Ectodermal cell (in vitro differentiated cells): ENCODE measurements at regions not wholly inside any gene's neighbourhood (a gene's known extent, or its start where the extent isn't known, plus 50 kb on each side); places are given as distances from the start of the nearest gene placed in this dataset.
"Not testable (repeated sequence)": the region's sequence is repeated elsewhere in the genome, so short reads cannot be mapped to it uniquely, and the experiment has no call there.

Experiments
- H3K27ac ChIP-seq: 2 replicates; pipeline ENCODE4 v1.7.0; 2013; ENCODE audit warnings: mild to moderate bottlenecking, low read depth, low read length; ENCODE audit not compliant: insufficient read depth, poor library complexity, severe bottlenecking
- H3K27me3 ChIP-seq: 2 replicates; pipeline ENCODE4 v1.7.0; 2013; ENCODE audit warnings: mild to moderate bottlenecking, low read length; ENCODE audit not compliant: insufficient read depth, control insufficient read depth, poor library complexity, severe bottlenecking
- H3K36me3 ChIP-seq: one replicate; pipeline ENCODE4 v1.7.0; 2013; ENCODE audit warnings: low read length; ENCODE audit not compliant: control insufficient read depth, insufficient read depth
- H3K4me1 ChIP-seq: one replicate; pipeline ENCODE4 v1.7.0; 2013; ENCODE audit warnings: low read length; ENCODE audit not compliant: control insufficient read depth, insufficient read depth
- H3K4me3 ChIP-seq: 2 replicates; pipeline ENCODE4 v1.7.0; 2013; ENCODE audit warnings: low read depth, low read length, control low read depth; ENCODE audit not compliant: insufficient read depth
- H3K9me3 ChIP-seq: 2 replicates; pipeline ENCODE4 v1.7.0; 2013; ENCODE audit warnings: mild to moderate bottlenecking, low read length, moderate library complexity; ENCODE audit not compliant: control insufficient read depth
- whole genome bisulfite sequencing, 2 experiments: methylation state at CpG; one replicate each; pipeline ENCODE4 v1.1.7; 2013; ENCODE audit warnings: missing lambda C conversion rate in 2 of 2; 5-methylcytosine and 5-hydroxymethylcytosine counted together

- H3K4me3 ChIP-seq, result no peak overlapping the region
- H3K9me3 ChIP-seq, result no peaks in the 10 kb centered on the region
- no peaks in the 10 kb centered on the region for H3K36me3 ChIP-seq
- H3K4me1 ChIP-seq, result no peaks in the 10 kb centered on the region
- H3K27ac ChIP-seq, result no peak overlapping the region
- H3K27me3 ChIP-seq, result no peaks in the 10 kb centered on the region
- whole genome bisulfite sequencing, 2 experiments, result 92 to 95% methylated on average over 6 of the region's 6 CpGs
These were observed 692.5 kb upstream of the ZWINT start for GRCh38 chr10:57053530-57053929.

GRCh38 chr10:57049096-57049495 is 688.0 kb upstream of the ZWINT start:
- no peaks in the 10 kb centered on the region for H3K36me3 ChIP-seq
- WGBS, 2 experiments, result 93 to 100% methylated on average over 2 of the region's 2 CpGs
- H3K4me3 ChIP-seq, result no peak overlapping the region
- no peak overlapping the region for H3K27ac ChIP-seq
- no peaks in the 10 kb centered on the region for H3K9me3 ChIP-seq
- H3K27me3 ChIP-seq, result no peaks in the 10 kb centered on the region
- no peaks in the 10 kb centered on the region for H3K4me1 ChIP-seq

DNA sequence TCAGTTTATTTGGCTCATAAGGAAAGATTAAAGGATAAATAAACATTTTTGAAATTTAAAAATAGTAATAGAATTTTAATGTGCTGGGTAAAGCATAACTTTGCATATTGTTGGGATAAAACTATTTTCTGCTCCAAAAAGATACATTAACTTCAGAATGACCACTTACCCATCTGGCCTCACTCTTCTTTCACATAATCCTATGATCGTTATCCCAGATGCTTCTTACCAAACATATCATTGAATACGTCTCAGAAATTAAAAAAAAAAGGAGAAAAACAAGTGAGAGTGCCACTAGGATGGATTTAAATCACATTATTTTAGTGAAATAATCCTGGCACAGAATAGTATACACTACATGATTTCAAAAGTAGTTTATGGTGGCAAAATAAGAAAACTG is 677.5 kb upstream of the ZWINT start:
- H3K9me3 ChIP-seq, result no peaks in the 10 kb centered on the region
- H3K27me3 ChIP-seq, result no peaks in the 10 kb centered on the region
- H3K27ac ChIP-seq, result no peak overlapping the region
- WGBS, 2 experiments, result 83 to 95% methylated on average over 2 of the region's 2 CpGs
- no peaks in the 10 kb centered on the region for H3K4me1 ChIP-seq
- H3K36me3 ChIP-seq, result no peaks in the 10 kb centered on the region
- no peak overlapping the region for H3K4me3 ChIP-seq

- no peaks in the 10 kb centered on the region for H3K4me1 ChIP-seq
- WGBS, 2 experiments, result 92% methylated on average over 1 of the region's 2 CpGs; no CpG with 5 or more reads in 1 of the 2 experiments
These were observed 674.3 kb upstream of the ZWINT start for GRCh38 chr10:57035310-57035709.

DNA sequence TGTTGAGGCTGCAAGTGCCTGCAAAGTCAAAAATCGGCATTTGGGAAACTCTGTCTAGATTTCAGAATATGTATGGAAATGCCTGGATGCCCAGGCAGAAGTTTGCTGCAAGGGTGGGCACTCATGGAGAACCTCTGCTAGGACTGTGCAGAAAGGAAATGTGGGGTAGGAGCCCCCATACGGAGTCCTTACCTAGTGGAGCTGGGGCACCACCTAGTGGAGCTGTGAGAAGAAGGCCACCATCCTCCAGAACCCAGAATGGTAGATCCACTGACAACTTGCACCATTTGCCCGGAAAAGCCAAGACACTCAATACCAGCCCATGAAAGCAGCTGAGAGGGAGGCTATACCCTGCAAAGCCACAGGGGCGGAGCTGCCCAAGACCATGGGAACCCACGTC is 671.2 kb upstream of the ZWINT start:
- 89 to 94% methylated on average over 5 of the region's 5 CpGs for WGBS, 2 experiments
- not testable (repeated sequence) for H3K36me3 ChIP-seq, H3K27ac ChIP-seq, H3K4me3 ChIP-seq, H3K27me3 ChIP-seq, H3K9me3 ChIP-seq, H3K4me1 ChIP-seq

More at GRCh38 chr10:57035310-57035709, 674.3 kb upstream of the ZWINT start:
- H3K36me3 ChIP-seq, result no peaks in the 10 kb centered on the region
- H3K4me3 ChIP-seq, result no peak overlapping the region
- no peaks in the 10 kb centered on the region for H3K9me3 ChIP-seq
- no peaks in the 10 kb centered on the region for H3K27me3 ChIP-seq
- no peak overlapping the region for H3K27ac ChIP-seq

- H3K27me3 ChIP-seq, result no peaks in the 10 kb centered on the region
- no peaks in the 10 kb centered on the region for H3K9me3 ChIP-seq
- no peaks in the 10 kb centered on the region for H3K4me1 ChIP-seq
- H3K27ac ChIP-seq, result no peak overlapping the region
- no peak overlapping the region for H3K4me3 ChIP-seq
- WGBS, 2 experiments, result 90 to 93% methylated on average over 4 of the region's 4 CpGs
- H3K36me3 ChIP-seq, result no peaks in the 10 kb centered on the region
These were observed 670.3 kb upstream of the ZWINT start for GRCh38 chr10:57031346-57031745.

DNA sequence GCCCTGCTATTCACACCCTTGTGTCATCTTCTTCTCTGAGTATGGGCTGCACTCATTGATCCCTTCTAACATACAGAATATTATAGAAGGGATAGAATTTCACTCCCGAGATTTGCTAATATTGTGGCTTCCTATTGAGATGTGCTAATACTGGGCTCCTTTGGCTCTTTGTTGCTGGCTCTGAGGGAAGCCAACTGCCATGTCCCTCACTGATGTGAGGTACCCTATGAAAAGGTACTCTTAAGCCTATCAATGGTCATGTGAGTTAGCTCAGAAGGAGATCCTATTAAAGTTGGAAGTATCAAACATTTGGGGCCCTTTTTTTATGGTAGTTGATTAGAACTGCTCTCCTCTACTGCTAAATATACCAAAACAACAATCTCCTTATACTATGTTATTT is 665.2 kb upstream of the ZWINT start:
- Histone ChIP-seq H3K4me3 (no peak overlapping the region), H3K9me3 (no peaks in the 10 kb centered on the region), H3K27ac (no peak overlapping the region), H3K4me1 (no peaks in the 10 kb centered on the region), H3K27me3 (no peaks in the 10 kb centered on the region), H3K36me3 (no peaks in the 10 kb centered on the region)
- 92 to 94% methylated on average over 1 of the region's 1 CpG for WGBS, 2 experiments

DNA sequence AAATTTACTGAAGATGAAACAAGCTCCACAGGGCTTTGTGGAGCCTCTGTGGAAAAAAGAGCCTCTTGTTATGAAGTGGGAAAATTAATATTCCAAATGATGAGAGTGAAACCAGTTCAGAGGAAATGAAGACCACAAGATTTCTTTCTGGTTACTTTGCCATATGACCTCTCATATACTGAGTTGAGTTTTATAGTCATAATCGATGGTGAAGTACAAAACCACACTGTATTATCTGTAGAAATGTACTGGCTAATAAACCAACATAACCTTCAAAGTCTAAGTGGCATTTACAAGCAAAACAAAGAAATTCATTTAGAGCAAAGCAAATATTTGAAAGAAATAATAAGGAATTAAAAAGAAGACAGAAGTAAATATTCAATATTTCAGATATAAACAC is 662.6 kb upstream of the ZWINT start:
- no peak overlapping the region for H3K27ac ChIP-seq
- H3K9me3 ChIP-seq, result no peaks in the 10 kb centered on the region
- WGBS, 2 experiments, result 100% methylated on average over 1 of the region's 1 CpG; no CpG with 5 or more reads in 1 of the 2 experiments
- no peak overlapping the region for H3K4me3 ChIP-seq
- H3K36me3 ChIP-seq, result no peaks in the 10 kb centered on the region
- H3K4me1 ChIP-seq, result no peaks in the 10 kb centered on the region
- H3K27me3 ChIP-seq, result no peaks in the 10 kb centered on the region

GRCh38 chr10:57018452-57018851 is 657.4 kb upstream of the ZWINT start:
- Histone ChIP-seq H3K4me3 (no peak overlapping the region), H3K4me1 (no peaks in the 10 kb centered on the region), H3K36me3 (no peaks in the 10 kb centered on the region), H3K27ac (no peak overlapping the region), H3K9me3 (no peaks in the 10 kb centered on the region), H3K27me3 (no peaks in the 10 kb centered on the region)
- WGBS, 2 experiments, result 43 to 46% methylated on average over 1 of the region's 1 CpG

DNA sequence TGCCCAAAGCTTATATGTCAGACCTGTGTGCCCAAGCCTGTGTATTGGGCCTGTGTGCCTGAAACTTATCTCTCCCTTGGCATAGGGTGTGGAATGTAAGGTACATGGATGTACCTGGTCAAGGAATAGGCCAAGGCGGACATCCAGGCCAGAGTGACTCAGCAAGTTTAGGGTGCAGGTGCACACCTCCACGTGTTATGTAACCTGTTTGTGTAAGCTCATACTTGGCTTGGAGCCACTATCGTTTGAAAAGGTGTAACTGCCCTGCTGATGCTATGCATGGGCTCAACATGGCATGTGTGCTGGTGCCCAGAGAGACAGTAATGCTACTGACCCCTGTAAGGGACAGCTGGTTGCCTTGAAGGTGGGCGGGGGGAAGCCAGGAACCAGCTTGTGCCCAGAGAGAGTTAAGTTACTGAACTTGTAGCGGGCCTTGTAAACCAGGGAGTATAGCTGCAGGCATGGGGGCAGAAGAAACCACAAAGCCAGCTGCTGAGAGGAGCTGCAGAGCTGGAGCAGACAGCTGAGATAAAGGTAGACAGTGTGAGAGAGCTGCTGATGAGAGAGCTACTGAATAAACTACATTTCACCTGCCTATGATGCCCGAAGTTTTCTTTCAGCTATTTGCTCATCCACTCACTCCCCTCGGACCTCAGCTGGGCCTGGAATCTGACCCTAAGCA is 656.4 kb upstream of the ZWINT start:
- Histone ChIP-seq H3K27me3 (no peaks in the 10 kb centered on the region), H3K36me3 (no peaks in the 10 kb centered on the region), H3K9me3 (no peaks in the 10 kb centered on the region), H3K4me1 (no peaks in the 10 kb centered on the region), H3K27ac (no peak overlapping the region), H3K4me3 (no peak overlapping the region)
- WGBS, 2 experiments, result 84 to 85% methylated on average over 7 of the region's 7 CpGs
